ENCODE measurements at regions not wholly inside any gene's neighbourhood (a gene's known extent, or its start where the extent isn't known, plus 50 kb on each side); places are given as distances from the start of the nearest gene placed in this dataset.

- TF ChIP-seq, protein P1, sequence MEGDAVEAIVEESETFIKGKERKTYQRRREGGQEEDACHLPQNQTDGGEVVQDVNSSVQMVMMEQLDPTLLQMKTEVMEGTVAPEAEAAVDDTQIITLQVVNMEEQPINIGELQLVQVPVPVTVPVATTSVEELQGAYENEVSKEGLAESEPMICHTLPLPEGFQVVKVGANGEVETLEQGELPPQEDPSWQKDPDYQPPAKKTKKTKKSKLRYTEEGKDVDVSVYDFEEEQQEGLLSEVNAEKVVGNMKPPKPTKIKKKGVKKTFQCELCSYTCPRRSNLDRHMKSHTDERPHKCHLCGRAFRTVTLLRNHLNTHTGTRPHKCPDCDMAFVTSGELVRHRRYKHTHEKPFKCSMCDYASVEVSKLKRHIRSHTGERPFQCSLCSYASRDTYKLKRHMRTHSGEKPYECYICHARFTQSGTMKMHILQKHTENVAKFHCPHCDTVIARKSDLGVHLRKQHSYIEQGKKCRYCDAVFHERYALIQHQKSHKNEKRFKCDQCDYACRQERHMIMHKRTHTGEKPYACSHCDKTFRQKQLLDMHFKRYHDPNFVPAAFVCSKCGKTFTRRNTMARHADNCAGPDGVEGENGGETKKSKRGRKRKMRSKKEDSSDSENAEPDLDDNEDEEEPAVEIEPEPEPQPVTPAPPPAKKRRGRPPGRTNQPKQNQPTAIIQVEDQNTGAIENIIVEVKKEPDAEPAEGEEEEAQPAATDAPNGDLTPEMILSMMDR (conservative IDR thresholded peaks at IDR 0.05; ENCODE audit: low read length) = no peak
- no peak overlapping the region for H3K4me3 ChIP-seq (ENCODE audit: low read length)
- no peak for DNase-seq (ENCODE audit: low read depth)
These were observed 615.6 kb upstream of the CDH4 start for GRCh38 chr20:60636417-60636816.

GRCh38 chr20:60637801-60638200, 614.3 kb upstream of the CDH4 start:
- no peak for DNase-seq (ENCODE audit: low read depth)
- TF ChIP-seq, protein P1 (conservative IDR thresholded peaks at IDR 0.05; ENCODE audit: low read length) = no peak
- no peak overlapping the region for H3K4me3 ChIP-seq (ENCODE audit: low read length)

DNA sequence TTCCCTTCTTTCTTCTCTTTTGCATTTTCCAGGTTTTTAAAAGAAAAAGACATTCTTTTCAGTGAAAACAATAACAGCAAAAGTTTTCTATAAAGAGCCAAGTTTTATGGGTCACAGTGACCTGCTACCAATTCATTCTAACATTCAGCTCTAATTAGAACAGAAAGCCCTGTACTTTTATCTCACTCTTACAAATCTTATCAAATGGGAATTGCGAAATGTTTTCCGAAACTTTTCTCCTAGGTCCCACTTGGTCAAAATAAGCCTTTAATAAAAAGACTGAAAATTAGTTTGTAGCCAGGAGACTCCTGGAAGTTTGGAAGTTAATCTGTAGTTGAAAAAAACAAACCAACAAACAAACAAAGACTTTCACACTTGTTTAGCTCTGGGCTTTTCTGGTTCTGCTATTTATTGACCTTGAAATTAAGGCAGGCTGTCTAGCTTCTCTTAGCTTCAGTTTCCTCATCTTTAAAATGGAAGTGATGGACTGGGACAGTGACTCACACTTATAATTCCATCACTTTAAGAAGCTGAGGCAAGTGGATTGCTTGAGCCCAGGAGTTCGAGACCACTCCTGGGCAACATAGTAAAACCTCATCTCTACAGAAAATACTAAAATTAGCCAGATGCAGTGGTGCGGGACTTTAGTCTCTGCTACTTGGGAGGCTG, 613.5 kb upstream of the CDH4 start:
- TF ChIP-seq, protein P1 (conservative IDR thresholded peaks at IDR 0.05; ENCODE audit: low read length) = no peak
- no peak for DNase-seq (ENCODE audit: low read depth)

DNA sequence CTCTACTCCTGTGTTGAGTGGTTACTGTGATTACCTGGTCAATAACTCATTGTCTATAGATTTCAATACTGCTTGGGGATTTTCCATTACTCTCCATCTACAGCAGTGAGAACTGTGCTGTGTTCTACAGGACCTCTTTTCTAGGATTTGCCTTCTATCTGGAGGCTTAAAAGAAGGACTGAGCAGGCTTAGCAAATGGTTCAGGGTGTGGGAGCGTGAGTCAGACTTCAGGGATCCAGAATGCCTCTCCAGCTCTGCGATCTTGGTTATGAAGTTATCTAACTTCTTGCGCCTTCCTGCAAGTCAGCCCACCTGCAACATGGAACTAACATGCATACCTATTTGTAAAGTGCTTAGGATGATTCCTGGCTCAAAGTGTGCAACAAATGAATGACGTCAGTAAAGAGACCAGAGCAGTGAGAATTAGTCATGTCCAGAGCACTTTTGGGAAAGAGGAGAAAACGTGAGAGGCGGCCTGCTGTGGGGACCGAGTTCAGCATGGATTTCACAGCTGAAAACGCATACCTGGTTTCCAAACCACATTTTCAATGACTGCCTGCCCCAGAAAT, 610.1 kb upstream of the CDH4 start:
- no peak overlapping the region for H3K4me3 ChIP-seq (ENCODE audit: low read length)
- TF ChIP-seq, protein P1 (conservative IDR thresholded peaks at IDR 0.05; ENCODE audit: low read length) = no peak
- no peak for DNase-seq (ENCODE audit: low read depth)

More for the DNA sequence above, 613.5 kb upstream of the CDH4 start:
- H3K4me3 ChIP-seq (ENCODE audit: low read length) = no peak overlapping the region

GRCh38 chr20:60642541-60642940, 609.5 kb upstream of the CDH4 start:
- TF ChIP-seq, protein P1 (conservative IDR thresholded peaks at IDR 0.05; ENCODE audit: low read length) = no peak
- H3K4me3 ChIP-seq (ENCODE audit: low read length) = no peak overlapping the region
- no peak for DNase-seq (ENCODE audit: low read depth)

- no peak for DNase-seq (ENCODE audit: low read depth)
- no peak overlapping the region for H3K4me3 ChIP-seq (ENCODE audit: low read length)
- TF ChIP-seq, protein P1 (conservative IDR thresholded peaks at IDR 0.05; ENCODE audit: low read length) = no peak
These were observed 603.5 kb upstream of the CDH4 start for GRCh38 chr20:60648556-60648955.

DNA sequence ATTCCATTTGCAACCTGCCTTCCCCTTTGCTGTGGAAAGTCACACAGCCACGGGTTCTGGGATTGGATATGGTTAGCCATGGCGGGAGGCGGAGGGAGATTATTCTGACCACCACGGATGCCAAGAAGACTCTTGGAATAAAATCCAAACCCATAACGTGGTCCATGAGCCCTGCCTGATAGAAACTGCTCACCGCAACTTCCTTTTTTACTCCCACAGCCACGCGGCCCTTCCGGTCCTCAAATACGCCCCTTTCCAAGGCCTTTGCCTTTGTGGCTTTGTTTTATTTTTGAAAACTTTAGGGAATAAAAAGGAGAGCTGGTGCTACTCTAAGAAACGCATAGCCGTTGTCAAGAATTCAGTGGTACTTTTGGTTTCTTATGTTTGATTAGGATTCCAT, 602.5 kb upstream of the CDH4 start:
- no peak overlapping the region for H3K4me3 ChIP-seq (ENCODE audit: low read length)
- TF ChIP-seq, protein P1 (conservative IDR thresholded peaks at IDR 0.05; ENCODE audit: low read length) = no peak
- no peak for DNase-seq (ENCODE audit: low read depth)

All from AG10803 (cell line).